Body of pancreas (tissue), 4 donors: ENCODE measurements at regions not wholly inside any gene's neighbourhood (a gene's known extent, or its start where the extent isn't known, plus 50 kb on each side); places are given as distances from the start of the nearest gene placed in this dataset.

Source experiments
- POLR2A ChIP-seq, 3 donors: fragments of 450-650 bp; IDR thresholded peaks; one replicate each; pipeline ENCODE4 v1.6.1; 2016; ENCODE audit warnings: antibody characterized with exemption in 3 of 3, mild to moderate bottlenecking in 2 of 3
- TF ChIP-seq, protein P1 (sequence below), 7 experiments: fragments of 450-650 bp in 4 of 7; fragments of 200-600 bp in 3 of 7; sonication (generic) in 3 of 7; IDR thresholded peaks; one replicate each; pipeline ENCODE4 v1.5.1; 2016 to 2019; ENCODE audit warnings: antibody characterized with exemption in 7 of 7

- no peak for TF ChIP-seq POLR2A (IDR thresholded peaks at IDR 0.05)
- TF ChIP-seq, protein P1, sequence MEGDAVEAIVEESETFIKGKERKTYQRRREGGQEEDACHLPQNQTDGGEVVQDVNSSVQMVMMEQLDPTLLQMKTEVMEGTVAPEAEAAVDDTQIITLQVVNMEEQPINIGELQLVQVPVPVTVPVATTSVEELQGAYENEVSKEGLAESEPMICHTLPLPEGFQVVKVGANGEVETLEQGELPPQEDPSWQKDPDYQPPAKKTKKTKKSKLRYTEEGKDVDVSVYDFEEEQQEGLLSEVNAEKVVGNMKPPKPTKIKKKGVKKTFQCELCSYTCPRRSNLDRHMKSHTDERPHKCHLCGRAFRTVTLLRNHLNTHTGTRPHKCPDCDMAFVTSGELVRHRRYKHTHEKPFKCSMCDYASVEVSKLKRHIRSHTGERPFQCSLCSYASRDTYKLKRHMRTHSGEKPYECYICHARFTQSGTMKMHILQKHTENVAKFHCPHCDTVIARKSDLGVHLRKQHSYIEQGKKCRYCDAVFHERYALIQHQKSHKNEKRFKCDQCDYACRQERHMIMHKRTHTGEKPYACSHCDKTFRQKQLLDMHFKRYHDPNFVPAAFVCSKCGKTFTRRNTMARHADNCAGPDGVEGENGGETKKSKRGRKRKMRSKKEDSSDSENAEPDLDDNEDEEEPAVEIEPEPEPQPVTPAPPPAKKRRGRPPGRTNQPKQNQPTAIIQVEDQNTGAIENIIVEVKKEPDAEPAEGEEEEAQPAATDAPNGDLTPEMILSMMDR (IDR thresholded peaks at IDR 0.05), result no peak
Measured at GRCh38 chr2:8407332-8407731, 274.5 kb upstream of the ID2 start.
